Heart left ventricle (tissue), 16 donors: ENCODE measurements at regions not wholly inside any gene's neighbourhood (a gene's known extent, or its start where the extent isn't known, plus 50 kb on each side); places are given as distances from the start of the nearest gene placed in this dataset.

Experiments used
- ATAC-seq, 4 donors: fragments of 200-7000 bp; cut with Tn5 transposase; one replicate each; pipeline ENCODE4 v1.9.1; 2020 to 2022; ENCODE audit warnings: moderate library complexity in 4 of 4, mild to moderate bottlenecking in 3 of 4, moderate number of reproducible peaks in 1 of 4
- DNase-seq, 5 donors: peaks; one replicate each; pipeline ENCODE4 v3.0.0-alpha.2; 2020
- H3K27ac ChIP-seq, 12 donors: fragments of 200-600 bp; sonication (generic) in 4 of 12; one replicate each; pipeline versions ENCODE4 v1.5.0 to v1.8.0; 2016 to 2022; ENCODE audit warnings: mild to moderate bottlenecking in 2 of 12
- H3K27me3 ChIP-seq, 9 donors: fragments of 200-600 bp; sonication (generic) in 2 of 9; one replicate each; pipeline versions ENCODE4 v1.5.1 to v1.8.0; 2016 to 2022; ENCODE audit warnings: mild to moderate bottlenecking in 3 of 9
- H3K36me3 ChIP-seq, 9 donors: fragments of 200-600 bp; sonication (generic) in 2 of 9; one replicate each; pipeline versions ENCODE4 v1.5.0 to v1.8.0; 2018 to 2022; ENCODE audit warnings: mild to moderate bottlenecking in 2 of 9
- H3K4me1 ChIP-seq, 12 donors: fragments of 200-600 bp; sonication (generic) in 4 of 12; one replicate each; pipeline versions ENCODE4 v1.5.0 to v1.8.0; 2016 to 2022; ENCODE audit warnings: mild to moderate bottlenecking in 3 of 12
- H3K4me3 ChIP-seq, 12 donors: fragments of 200-600 bp; sonication (generic) in 4 of 12; one replicate each; pipeline versions ENCODE4 v1.5.0 to v1.8.0; 2017 to 2022; ENCODE audit warnings: mild to moderate bottlenecking in 9 of 12, moderate library complexity in 4 of 12
- H3K9me3 ChIP-seq, 12 donors: fragments of 200-600 bp; sonication (generic) in 4 of 12; one replicate each; pipeline versions ENCODE4 v1.5.0 to v1.8.0; 2016 to 2022; ENCODE audit warnings: mild to moderate bottlenecking in 1 of 12
- CTCF ChIP-seq, 12 donors: fragments of 200-600 bp; sonication (generic) in 4 of 12; IDR thresholded peaks; one replicate each; pipeline versions ENCODE4 v1.5.0 to v1.8.0; 2018 to 2022; ENCODE audit warnings: antibody characterized with exemption in 12 of 12, mild to moderate bottlenecking in 5 of 12
- POLR2A ChIP-seq, 2 donors: fragments of 450-650 bp; IDR thresholded peaks; one replicate each; pipeline ENCODE4 v1.6.1; 2017; ENCODE audit warnings: antibody characterized with exemption in 2 of 2, mild to moderate bottlenecking in 2 of 2, moderate library complexity in 2 of 2
- WGBS, 4 donors: extraction: QIAGEN DNeasy Blood & Tissue Kit in 2 of 4; methylation state at CpG; one replicate each; pipeline versions ENCODE4 v1.1.5 to v1.1.7; 2013 to 2018; 5-methylcytosine and 5-hydroxymethylcytosine counted together
- intact Hi-C, 10 donors: fragments of 100-400 bp; cut with DNase I; formaldehyde crosslinking; loops; one replicate each; pipeline versions ENCODE4 v1.11.1 to v1.14.2; 2022
- donor health status: ischemic (EF 13 %, LVEDD 7.1; RV severe dilation, severe dysfunction).
- donor health status: healthy with polysubstance abuse.
- donor health status: DM: no; HTN: yes; CAD: no.
- donor health status: DM: no; HTN: no; CAD: no.
- donor health status: ischemic (EF 25% LVEDD 6.9; RV normal size, moderate dysfunction).
- donor health status: ischemic (EF 25% LVEDD 5.7; RV mildly dilated, moderate dysfunction).
- donor health status: healthy.
- donor health status: DM: yes; HTN: yes; CAD: no.
- donor health status: ischemic (EF 35%, LVEDD 5.7; RV mildly dilated, moderate dysfunction).
- donor health status: nonischemic (EF 11% LVEDD 7.7; RV severe dilation, severe dysfunction).
- donor health status: DM: yes; HTN: yes; CAD: no.
- donor health status: PGD.
- donor health status: ischemic (EF 29% LVEDD 5.4; RV normal size, mild dysfunction).
- donor health status: nonischemic (EF 23%, LVEDD 6.1; RV moderate dilation, normal function).

DNA sequence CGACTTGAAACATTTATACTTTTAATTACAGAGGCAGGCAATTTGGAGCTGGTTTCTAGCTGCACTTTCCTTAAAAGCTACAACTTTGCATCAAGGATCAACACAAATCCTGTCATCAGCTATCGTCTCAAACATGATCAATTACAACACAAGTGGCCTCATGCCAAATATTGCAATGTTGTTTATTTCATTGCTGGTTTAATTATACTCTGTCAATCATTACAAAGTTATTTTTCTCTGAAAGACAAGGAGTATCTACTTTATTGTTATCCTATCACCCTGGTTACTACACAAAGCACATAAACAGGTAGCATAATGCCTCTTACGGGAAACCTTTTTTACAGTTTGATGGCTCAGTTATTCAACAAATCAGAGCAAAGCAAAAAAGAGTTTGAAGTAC, 58.0 kb upstream of the FOXB1 start:
- H3K4me1 ChIP-seq: no peaks in the 10 kb centered on the region
- intact Hi-C loops: no loop called here
- no peaks in the 10 kb centered on the region for H3K9me3 ChIP-seq
- ATAC-seq: no peak
- peaks cover 0 to 8% (median 0%) of the 10 kb centered on the region in 9 donors for H3K27me3 ChIP-seq
- no peaks in the 10 kb centered on the region for H3K36me3 ChIP-seq
- no peak overlapping the region for H3K27ac ChIP-seq
- TF ChIP-seq POLR2A (IDR thresholded peaks at IDR 0.05) (no peak), CTCF (IDR thresholded peaks at IDR 0.05) (no peak)
- 74 to 84% (median 78%) methylated on average over 3 of the region's 3 CpGs for WGBS, 4 donors
- H3K4me3 ChIP-seq: no peak overlapping the region
- DNase-seq: no peak

DNA sequence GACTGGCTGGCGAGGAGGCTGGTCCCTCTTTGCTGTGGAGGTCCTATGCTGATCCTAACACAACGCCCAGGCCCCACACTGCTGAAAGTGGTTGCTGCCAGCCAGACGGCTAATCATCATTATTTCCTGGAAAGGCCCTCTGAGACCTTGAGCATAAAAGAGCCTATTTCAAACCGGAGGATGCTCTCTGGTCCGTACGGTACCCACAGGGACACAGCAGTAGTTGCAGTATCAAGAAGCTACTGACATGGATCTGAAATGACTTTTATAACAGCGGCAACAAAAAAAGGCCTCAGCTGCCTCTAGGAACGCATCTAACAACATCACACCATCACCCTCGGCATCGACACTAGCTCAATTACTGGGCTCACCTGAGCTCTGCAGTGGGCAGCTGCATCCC, 59.1 kb upstream of the FOXB1 start:
- H3K9me3 ChIP-seq: no peaks in the 10 kb centered on the region
- no peaks in the 10 kb centered on the region for H3K4me1 ChIP-seq
- TF ChIP-seq POLR2A (IDR thresholded peaks at IDR 0.05): no peak
- TF ChIP-seq CTCF (IDR thresholded peaks at IDR 0.05): no peak
- no peaks in the 10 kb centered on the region for H3K36me3 ChIP-seq
- H3K4me3 ChIP-seq: no peak overlapping the region
- DNase-seq (no peak), ATAC-seq (no peak)
- peaks cover 0 to 14% (median 0%) of the 10 kb centered on the region in 9 donors for H3K27me3 ChIP-seq
- WGBS, 4 donors: 65 to 74% (median 68%) methylated on average over 10 of the region's 10 CpGs
- intact Hi-C loops: no loop called here
- H3K27ac ChIP-seq: no peak overlapping the region

GRCh38 chr15:59941612-59942011, 62.5 kb upstream of the FOXB1 start:
- intact Hi-C loops: no loop called here
- 83 to 87% (median 84%) methylated on average over 6 of the region's 6 CpGs for WGBS, 4 donors
- Histone ChIP-seq H3K9me3 (no peaks in the 10 kb centered on the region), H3K36me3 (no peaks in the 10 kb centered on the region), H3K27ac (no peak overlapping the region), H3K27me3 (peaks cover 0 to 29% (median 0%) of the 10 kb centered on the region in 9 donors), H3K4me3 (no peak overlapping the region), H3K4me1 (no peaks in the 10 kb centered on the region)
- DNase-seq (no peak), ATAC-seq (no peak)
- no peak for TF ChIP-seq POLR2A (IDR thresholded peaks at IDR 0.05)
- TF ChIP-seq CTCF (IDR thresholded peaks at IDR 0.05): no peak

DNA sequence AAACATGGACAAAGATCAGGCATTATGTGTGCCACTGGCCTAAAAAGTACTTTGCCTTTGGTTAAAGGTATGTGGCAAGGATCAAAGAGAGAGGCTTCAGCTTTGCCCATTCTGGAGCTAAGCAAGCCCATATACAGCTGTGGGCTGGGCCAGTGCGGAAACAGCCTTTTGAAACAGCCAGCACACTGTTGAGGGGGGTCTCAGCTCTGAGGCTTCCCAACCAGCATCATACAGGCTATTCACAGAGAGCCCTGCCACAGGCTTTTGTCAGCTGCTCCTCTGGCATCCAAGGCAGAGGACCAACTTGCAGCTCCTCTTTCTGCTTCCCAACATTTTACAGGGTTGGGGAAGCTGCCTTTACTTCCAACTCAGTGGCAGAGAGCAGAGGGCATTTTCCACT, 63.2 kb upstream of the FOXB1 start:
- H3K4me1 ChIP-seq: no peaks in the 10 kb centered on the region
- H3K4me3 ChIP-seq: no peak overlapping the region
- H3K36me3 ChIP-seq: no peaks in the 10 kb centered on the region
- 71 to 100% (median 85%) methylated on average over 1 of the region's 1 CpG for WGBS, 4 donors
- no peak for DNase-seq
- no peak for ATAC-seq
- H3K27me3 ChIP-seq: peaks cover 0 to 29% (median 0%) of the 10 kb centered on the region in 9 donors
- intact Hi-C loops: no loop called here
- TF ChIP-seq CTCF (IDR thresholded peaks at IDR 0.05): no peak
- TF ChIP-seq POLR2A (IDR thresholded peaks at IDR 0.05): no peak
- no peak overlapping the region for H3K27ac ChIP-seq
- H3K9me3 ChIP-seq: no peaks in the 10 kb centered on the region
